ENCODE measurements at regions not wholly inside any gene's neighbourhood (a gene's known extent, or its start where the extent isn't known, plus 50 kb on each side); places are given as distances from the start of the nearest gene placed in this dataset.

DNA sequence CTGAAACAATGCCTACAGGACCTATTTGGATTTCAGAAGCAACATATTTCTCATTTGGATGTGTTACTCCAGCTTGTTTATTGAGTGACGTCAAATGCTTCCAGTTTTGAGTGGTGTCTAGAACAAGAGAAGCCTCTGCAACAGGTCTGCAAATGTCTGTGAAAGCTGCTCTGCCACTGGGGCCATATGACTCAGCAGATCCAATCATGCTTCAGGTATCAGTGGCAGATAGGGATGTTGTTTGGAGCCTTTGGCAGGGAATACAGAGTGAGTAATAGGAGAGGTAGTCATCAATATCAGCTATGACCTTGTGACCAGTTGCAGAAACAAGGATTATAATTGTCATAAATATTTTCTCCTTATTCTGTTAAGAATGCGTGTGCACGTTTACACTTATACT, 141.1 kb upstream of the ZXDA start:
- TF ChIP-seq ZNF331 (CRISPR knock-in tag; IDR thresholded peaks at IDR 0.05; ENCODE audit: low read depth), result no peak
- TF ChIP-seq, protein P1, sequence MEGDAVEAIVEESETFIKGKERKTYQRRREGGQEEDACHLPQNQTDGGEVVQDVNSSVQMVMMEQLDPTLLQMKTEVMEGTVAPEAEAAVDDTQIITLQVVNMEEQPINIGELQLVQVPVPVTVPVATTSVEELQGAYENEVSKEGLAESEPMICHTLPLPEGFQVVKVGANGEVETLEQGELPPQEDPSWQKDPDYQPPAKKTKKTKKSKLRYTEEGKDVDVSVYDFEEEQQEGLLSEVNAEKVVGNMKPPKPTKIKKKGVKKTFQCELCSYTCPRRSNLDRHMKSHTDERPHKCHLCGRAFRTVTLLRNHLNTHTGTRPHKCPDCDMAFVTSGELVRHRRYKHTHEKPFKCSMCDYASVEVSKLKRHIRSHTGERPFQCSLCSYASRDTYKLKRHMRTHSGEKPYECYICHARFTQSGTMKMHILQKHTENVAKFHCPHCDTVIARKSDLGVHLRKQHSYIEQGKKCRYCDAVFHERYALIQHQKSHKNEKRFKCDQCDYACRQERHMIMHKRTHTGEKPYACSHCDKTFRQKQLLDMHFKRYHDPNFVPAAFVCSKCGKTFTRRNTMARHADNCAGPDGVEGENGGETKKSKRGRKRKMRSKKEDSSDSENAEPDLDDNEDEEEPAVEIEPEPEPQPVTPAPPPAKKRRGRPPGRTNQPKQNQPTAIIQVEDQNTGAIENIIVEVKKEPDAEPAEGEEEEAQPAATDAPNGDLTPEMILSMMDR (conservative IDR thresholded peaks at IDR 0.05; ENCODE audit: low read depth in 2 of 2), result no peak
- no peak for TF ChIP-seq CREB1 (CRISPR knock-in tag; IDR thresholded peaks at IDR 0.05; ENCODE audit: low read depth)
- no peak for TF ChIP-seq POLR2AphosphoS5 (IDR thresholded peaks at IDR 0.05; ENCODE audit: low read depth)
- TF ChIP-seq, protein P2, sequence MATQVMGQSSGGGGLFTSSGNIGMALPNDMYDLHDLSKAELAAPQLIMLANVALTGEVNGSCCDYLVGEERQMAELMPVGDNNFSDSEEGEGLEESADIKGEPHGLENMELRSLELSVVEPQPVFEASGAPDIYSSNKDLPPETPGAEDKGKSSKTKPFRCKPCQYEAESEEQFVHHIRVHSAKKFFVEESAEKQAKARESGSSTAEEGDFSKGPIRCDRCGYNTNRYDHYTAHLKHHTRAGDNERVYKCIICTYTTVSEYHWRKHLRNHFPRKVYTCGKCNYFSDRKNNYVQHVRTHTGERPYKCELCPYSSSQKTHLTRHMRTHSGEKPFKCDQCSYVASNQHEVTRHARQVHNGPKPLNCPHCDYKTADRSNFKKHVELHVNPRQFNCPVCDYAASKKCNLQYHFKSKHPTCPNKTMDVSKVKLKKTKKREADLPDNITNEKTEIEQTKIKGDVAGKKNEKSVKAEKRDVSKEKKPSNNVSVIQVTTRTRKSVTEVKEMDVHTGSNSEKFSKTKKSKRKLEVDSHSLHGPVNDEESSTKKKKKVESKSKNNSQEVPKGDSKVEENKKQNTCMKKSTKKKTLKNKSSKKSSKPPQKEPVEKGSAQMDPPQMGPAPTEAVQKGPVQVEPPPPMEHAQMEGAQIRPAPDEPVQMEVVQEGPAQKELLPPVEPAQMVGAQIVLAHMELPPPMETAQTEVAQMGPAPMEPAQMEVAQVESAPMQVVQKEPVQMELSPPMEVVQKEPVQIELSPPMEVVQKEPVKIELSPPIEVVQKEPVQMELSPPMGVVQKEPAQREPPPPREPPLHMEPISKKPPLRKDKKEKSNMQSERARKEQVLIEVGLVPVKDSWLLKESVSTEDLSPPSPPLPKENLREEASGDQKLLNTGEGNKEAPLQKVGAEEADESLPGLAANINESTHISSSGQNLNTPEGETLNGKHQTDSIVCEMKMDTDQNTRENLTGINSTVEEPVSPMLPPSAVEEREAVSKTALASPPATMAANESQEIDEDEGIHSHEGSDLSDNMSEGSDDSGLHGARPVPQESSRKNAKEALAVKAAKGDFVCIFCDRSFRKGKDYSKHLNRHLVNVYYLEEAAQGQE (IDR thresholded peaks at IDR 0.05; ENCODE audit: unreplicated experiment), result no peak
- no peak for TF ChIP-seq JUNB (IDR thresholded peaks at IDR 0.05; ENCODE audit: unreplicated experiment)
- no peak for TF ChIP-seq EZH2 (IDR thresholded peaks at IDR 0.05; ENCODE audit: low read depth, unreplicated experiment)
- TF ChIP-seq, protein P3, sequence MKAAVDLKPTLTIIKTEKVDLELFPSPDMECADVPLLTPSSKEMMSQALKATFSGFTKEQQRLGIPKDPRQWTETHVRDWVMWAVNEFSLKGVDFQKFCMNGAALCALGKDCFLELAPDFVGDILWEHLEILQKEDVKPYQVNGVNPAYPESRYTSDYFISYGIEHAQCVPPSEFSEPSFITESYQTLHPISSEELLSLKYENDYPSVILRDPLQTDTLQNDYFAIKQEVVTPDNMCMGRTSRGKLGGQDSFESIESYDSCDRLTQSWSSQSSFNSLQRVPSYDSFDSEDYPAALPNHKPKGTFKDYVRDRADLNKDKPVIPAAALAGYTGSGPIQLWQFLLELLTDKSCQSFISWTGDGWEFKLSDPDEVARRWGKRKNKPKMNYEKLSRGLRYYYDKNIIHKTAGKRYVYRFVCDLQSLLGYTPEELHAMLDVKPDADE (IDR thresholded peaks at IDR 0.05), result no peak
- no peak for TF ChIP-seq EZH2phosphoT487 (IDR thresholded peaks at IDR 0.05; ENCODE audit: unreplicated experiment)
